ENCODE measurements at regions not wholly inside any gene's neighbourhood (a gene's known extent, or its start where the extent isn't known, plus 50 kb on each side); places are given as distances from the start of the nearest gene placed in this dataset.

DNA sequence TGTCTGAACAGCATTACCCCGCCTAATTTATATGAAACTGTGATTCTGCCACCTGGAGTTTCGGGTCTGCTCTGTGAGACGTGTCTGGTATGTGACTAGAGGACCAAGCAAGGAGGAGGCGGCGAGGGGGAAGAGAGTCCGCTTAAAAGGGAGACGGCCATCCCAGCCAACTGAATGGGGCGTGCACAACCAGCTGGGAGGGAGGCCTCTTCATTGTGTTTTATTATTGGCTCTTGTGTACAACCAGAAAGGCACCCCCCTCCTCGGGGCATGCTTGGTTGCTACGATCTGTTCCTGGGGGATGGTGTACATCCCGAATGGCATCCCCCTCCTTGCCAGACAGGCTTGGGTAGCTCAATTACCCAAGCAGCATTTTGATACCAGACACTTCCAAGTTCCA, 384.5 kb upstream of the SALL1 start (continued):
- TF ChIP-seq, protein P1, sequence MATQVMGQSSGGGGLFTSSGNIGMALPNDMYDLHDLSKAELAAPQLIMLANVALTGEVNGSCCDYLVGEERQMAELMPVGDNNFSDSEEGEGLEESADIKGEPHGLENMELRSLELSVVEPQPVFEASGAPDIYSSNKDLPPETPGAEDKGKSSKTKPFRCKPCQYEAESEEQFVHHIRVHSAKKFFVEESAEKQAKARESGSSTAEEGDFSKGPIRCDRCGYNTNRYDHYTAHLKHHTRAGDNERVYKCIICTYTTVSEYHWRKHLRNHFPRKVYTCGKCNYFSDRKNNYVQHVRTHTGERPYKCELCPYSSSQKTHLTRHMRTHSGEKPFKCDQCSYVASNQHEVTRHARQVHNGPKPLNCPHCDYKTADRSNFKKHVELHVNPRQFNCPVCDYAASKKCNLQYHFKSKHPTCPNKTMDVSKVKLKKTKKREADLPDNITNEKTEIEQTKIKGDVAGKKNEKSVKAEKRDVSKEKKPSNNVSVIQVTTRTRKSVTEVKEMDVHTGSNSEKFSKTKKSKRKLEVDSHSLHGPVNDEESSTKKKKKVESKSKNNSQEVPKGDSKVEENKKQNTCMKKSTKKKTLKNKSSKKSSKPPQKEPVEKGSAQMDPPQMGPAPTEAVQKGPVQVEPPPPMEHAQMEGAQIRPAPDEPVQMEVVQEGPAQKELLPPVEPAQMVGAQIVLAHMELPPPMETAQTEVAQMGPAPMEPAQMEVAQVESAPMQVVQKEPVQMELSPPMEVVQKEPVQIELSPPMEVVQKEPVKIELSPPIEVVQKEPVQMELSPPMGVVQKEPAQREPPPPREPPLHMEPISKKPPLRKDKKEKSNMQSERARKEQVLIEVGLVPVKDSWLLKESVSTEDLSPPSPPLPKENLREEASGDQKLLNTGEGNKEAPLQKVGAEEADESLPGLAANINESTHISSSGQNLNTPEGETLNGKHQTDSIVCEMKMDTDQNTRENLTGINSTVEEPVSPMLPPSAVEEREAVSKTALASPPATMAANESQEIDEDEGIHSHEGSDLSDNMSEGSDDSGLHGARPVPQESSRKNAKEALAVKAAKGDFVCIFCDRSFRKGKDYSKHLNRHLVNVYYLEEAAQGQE (IDR thresholded peaks at IDR 0.05; ENCODE audit: low read depth): no peak
- TF ChIP-seq ZNF274 (IDR thresholded peaks at IDR 0.05; ENCODE audit: low read depth, low read length) (no peak), SIN3A (IDR thresholded peaks at IDR 0.05; ENCODE audit: low read depth) (no peak), JUND (IDR thresholded peaks at IDR 0.05) (no peak), POLR2A (IDR thresholded peaks at IDR 0.05; ENCODE audit: borderline replicate concordance, extremely low read depth, insufficient read depth, insufficient read length) (no peak), YY1 (IDR thresholded peaks at IDR 0.05; ENCODE audit: extremely low read depth, insufficient replicate concordance, low read depth, low read length) (no peak), CBX3 (IDR thresholded peaks at IDR 0.05; ENCODE audit: low read depth) (no peak), FOSL1 (IDR thresholded peaks at IDR 0.05; ENCODE audit: low read depth) (no peak), MAX (IDR thresholded peaks at IDR 0.05) (no peak)
- TF ChIP-seq, protein P2, sequence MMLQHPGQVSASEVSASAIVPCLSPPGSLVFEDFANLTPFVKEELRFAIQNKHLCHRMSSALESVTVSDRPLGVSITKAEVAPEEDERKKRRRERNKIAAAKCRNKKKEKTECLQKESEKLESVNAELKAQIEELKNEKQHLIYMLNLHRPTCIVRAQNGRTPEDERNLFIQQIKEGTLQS (IDR thresholded peaks at IDR 0.05): no peak

- RAD21 ChIA-PET (ENCODE audit: low non-redundant PET in 1 of 2, low total read pairs in 2 of 2, uncharacterized antibody in 2 of 2, unreplicated experiment in 2 of 2): no interaction called here
- H3K9me3 ChIP-seq (ENCODE audit: control insufficient read depth in 1 of 2, insufficient read depth in 1 of 2, low read depth in 1 of 2, low read length in 2 of 2): peaks cover 0 to 12% of the 10 kb centered on the region in 2 experiments; a peak in 2 of 4 replicates
- intact Hi-C loops (cut with micrococcal nuclease): no loop called here
- no peaks in the 10 kb centered on the region for H3K4me1 ChIP-seq (ENCODE audit: control insufficient read depth in 1 of 2, insufficient read depth in 2 of 2, low read length in 2 of 2)
- H3K79me2 ChIP-seq (ENCODE audit: insufficient read depth, low read length): no peaks in the 10 kb centered on the region
- H3K9ac ChIP-seq (ENCODE audit: low read length): no peak overlapping the region
- POLR2A ChIA-PET: no interaction called here
- no peaks in the 10 kb centered on the region for H3K27me3 ChIP-seq (ENCODE audit: insufficient read depth, low read length)
- no peak overlapping the region for H3K27ac ChIP-seq (ENCODE audit: low read depth, low read length)
- H3K36me3 ChIP-seq (ENCODE audit: control insufficient read depth in 1 of 2, insufficient read depth in 2 of 2, low read length in 2 of 2): no peaks in the 10 kb centered on the region
- BruUV-seq (replicated peaks): no TSS peak
- H3K4me3 ChIP-seq (replicated peaks in 1 of 2; ENCODE audit: low read depth in 1 of 2, low read length in 2 of 2): no peak overlapping the region
- DNase-seq (ENCODE audit: low read depth, low spot score) (no peak), ATAC-seq (no peak)
- CTCF ChIA-PET: no interaction called here
- no peak overlapping the region for H3K4me2 ChIP-seq (ENCODE audit: low read length)
- TF ChIP-seq JUND (IDR thresholded peaks at IDR 0.05): no peak
- TF ChIP-seq RAD21 (IDR thresholded peaks at IDR 0.05; ENCODE audit: low read depth): no peak
- no peak for TF ChIP-seq YY1 (IDR thresholded peaks at IDR 0.05; ENCODE audit: extremely low read depth, insufficient replicate concordance, low read depth, low read length)
- no peak for TF ChIP-seq EZH2 (IDR thresholded peaks at IDR 0.05)
- TF ChIP-seq SIN3A (IDR thresholded peaks at IDR 0.05; ENCODE audit: low read depth): no peak
- TF ChIP-seq POLR2A (IDR thresholded peaks at IDR 0.05; ENCODE audit: borderline replicate concordance, extremely low read depth, insufficient read depth, insufficient read length): no peak
- no peak for TF ChIP-seq CBX3 (IDR thresholded peaks at IDR 0.05; ENCODE audit: low read depth)
- no peak for TF ChIP-seq POLR2AphosphoS5 (IDR thresholded peaks at IDR 0.05; ENCODE audit: low read depth, low read length)
- no peaks in the 10 kb centered on the region for H4K20me1 ChIP-seq (ENCODE audit: insufficient read depth)
- H2AFZ ChIP-seq (ENCODE audit: low read depth, low read length, poor library complexity, severe bottlenecking): no peak overlapping the region
- no peaks in the 10 kb centered on the region for H3K9me2 ChIP-seq (ENCODE audit: insufficient read depth)
These were observed 381.5 kb upstream of the SALL1 start for GRCh38 chr16:51532551-51532950.
